IMR-90 (cell line): ENCODE measurements at regions not wholly inside any gene's neighbourhood (a gene's known extent, or its start where the extent isn't known, plus 50 kb on each side); places are given as distances from the start of the nearest gene placed in this dataset.

ENCODE experiments used
- CTCF ChIP-seq: conservative IDR thresholded peaks from 2 replicates; pipeline ENCODE4 v1.5.1; 2012; ENCODE audit warnings: mild to moderate bottlenecking, low read depth, low read length, improper control_type of control experiment
- ELK1 ChIP-seq: fragments of 150-350 bp; IDR thresholded peaks from 2 replicates; pipeline ENCODE4 v1.6.1; 2016; ENCODE audit warnings: low read depth, mild to moderate bottlenecking, low read length, moderate library complexity, borderline replicate concordance
- MAFK ChIP-seq: IDR thresholded peaks from 2 replicates; pipeline ENCODE4 v1.6.1; 2012; ENCODE audit warnings: low read depth, low read length, improper control_type of control experiment
- MAZ ChIP-seq: IDR thresholded peaks from 2 replicates; pipeline ENCODE4 v1.6.1; 2012; ENCODE audit warnings: low read depth, mild to moderate bottlenecking, low read length, improper control_type of control experiment, moderate library complexity, borderline replicate concordance
- MXI1 ChIP-seq: IDR thresholded peaks from 2 replicates; pipeline ENCODE4 v1.6.1; 2012; ENCODE audit warnings: low read depth, mild to moderate bottlenecking, low read length, moderate library complexity, borderline replicate concordance
- POLR2A ChIP-seq: IDR thresholded peaks from 2 replicates; pipeline ENCODE4 v1.6.1; 2012; ENCODE audit warnings: mild to moderate bottlenecking, low read depth, low read length
- RAD21 ChIP-seq: IDR thresholded peaks from 2 replicates; pipeline ENCODE4 v1.6.1; 2012; ENCODE audit warnings: low read length, improper control_type of control experiment
- SMC3 ChIP-seq: fragments of 150-350 bp; IDR thresholded peaks from 2 replicates; pipeline ENCODE4 v1.6.1; 2016; ENCODE audit warnings: low read depth, mild to moderate bottlenecking, antibody characterized with exemption, low read length, moderate library complexity
- USF2 ChIP-seq: fragments of 150-350 bp; IDR thresholded peaks from 2 replicates; pipeline ENCODE4 v1.6.1; 2017; ENCODE audit warnings: mild to moderate bottlenecking, antibody characterized with exemption, low read length, low read depth

GRCh38 chr1:37398096-37398495, 76.3 kb upstream of the ZC3H12A start:
- TF ChIP-seq CTCF (no peak), POLR2A (no peak), USF2 (no peak), MXI1 (no peak), MAFK (no peak), MAZ (no peak), RAD21 (no peak), SMC3 (no peak), ELK1 (no peak)
